Fibroblast of lung (primary cell): ENCODE measurements at regions not wholly inside any gene's neighbourhood (a gene's known extent, or its start where the extent isn't known, plus 50 kb on each side); places are given as distances from the start of the nearest gene placed in this dataset.
A peak's percentile ranks its signal among the peaks of the same experiment; 100 is the strongest.

Experiments used
- DNase-seq, 2 donors: peaks; one replicate each; pipeline versions ENCODE4 v3.0.0 to v3.0.0-alpha.2; 2010; ENCODE audit warnings: low read depth in 2 of 2
- H2AFZ ChIP-seq: 2 replicates; pipeline ENCODE4 v1.5.1; 2012; ENCODE audit warnings: low read length, control low read depth, inconsistent platforms
- H3K27ac ChIP-seq: 2 replicates; pipeline ENCODE4 v1.5.1; 2011; ENCODE audit warnings: low read length, control low read depth; ENCODE audit not compliant: insufficient read depth
- H3K27me3 ChIP-seq: 2 replicates; pipeline ENCODE4 v1.5.1; 2011; ENCODE audit warnings: mild to moderate bottlenecking, low read length; ENCODE audit not compliant: control insufficient read depth, insufficient read depth
- H3K36me3 ChIP-seq: 2 replicates; pipeline ENCODE4 v1.5.1; 2011; ENCODE audit warnings: low read length; ENCODE audit not compliant: control insufficient read depth, insufficient read depth
- H3K4me1 ChIP-seq: 2 replicates; pipeline ENCODE4 v1.5.1; 2011; ENCODE audit warnings: low read length; ENCODE audit not compliant: control insufficient read depth, insufficient read depth; ENCODE audit errors: extremely low read depth
- H3K4me2 ChIP-seq: 2 replicates; pipeline ENCODE4 v1.5.1; 2011; ENCODE audit warnings: low read length, control low read depth; ENCODE audit not compliant: insufficient read depth; ENCODE audit errors: extremely low read depth
- H3K4me3 ChIP-seq, 4 experiments: fragments of 200-600 bp in 1 of 4; sonication (generic) in 1 of 4; replicated peaks in 1 of 4; 2 replicates each; pipeline ENCODE4 v1.5.1; 2011 to 2016; ENCODE audit warnings: low read length in 4 of 4, low read depth in 3 of 4, mild to moderate bottlenecking in 3 of 4, control low read depth in 2 of 4, inconsistent platforms in 1 of 4, mixed read lengths in 1 of 4; ENCODE audit not compliant: insufficient read depth in 1 of 4; ENCODE audit errors: control extremely low read depth in 1 of 4
- H3K79me2 ChIP-seq: 2 replicates; pipeline ENCODE4 v1.5.1; 2012; ENCODE audit warnings: mild to moderate bottlenecking, low read length, inconsistent platforms; ENCODE audit not compliant: control insufficient read depth, insufficient read depth
- H3K9ac ChIP-seq: 2 replicates; pipeline ENCODE4 v1.5.1; 2011; ENCODE audit warnings: mild to moderate bottlenecking, low read length, control low read depth; ENCODE audit not compliant: insufficient read depth
- H3K9me3 ChIP-seq: 2 replicates; pipeline ENCODE4 v1.5.1; 2012; ENCODE audit warnings: low read depth, low read length; ENCODE audit not compliant: control insufficient read depth, insufficient read depth
- H4K20me1 ChIP-seq: 2 replicates; pipeline ENCODE4 v1.5.1; 2011; ENCODE audit warnings: low read length; ENCODE audit not compliant: control insufficient read depth, insufficient read depth; ENCODE audit errors: extremely low read depth
- CTCF ChIP-seq, 2 donors: IDR thresholded peaks in 1 of 2; conservative IDR thresholded peaks in 1 of 2; 1 replicate in 1 of 2; 2 replicates in 1 of 2; pipeline ENCODE4 v1.5.1; 2011 to 2012; ENCODE audit warnings: low read length in 2 of 2, control low read depth in 1 of 2, inconsistent platforms in 1 of 2, low read depth in 1 of 2, mild to moderate bottlenecking in 1 of 2
- EZH2 ChIP-seq: IDR thresholded peaks from 2 replicates; pipeline ENCODE4 v1.5.1; 2012; ENCODE audit warnings: low read length, control low read depth, mild to moderate bottlenecking; ENCODE audit errors: missing control alignments

GRCh38 chr12:14256121-14256520 lies 109.4 kb upstream of the ATF7IP start:
- H3K9ac ChIP-seq, result no peak overlapping the region
- peak overlapping the region; percentile 62 for H2AFZ ChIP-seq
- no peak overlapping the region for H3K4me2 ChIP-seq
- no peaks in the 10 kb centered on the region for H4K20me1 ChIP-seq
- H3K9me3 ChIP-seq, result no peaks in the 10 kb centered on the region
- no peak for TF ChIP-seq CTCF (conservative IDR thresholded peaks at IDR 0.05 in 1 of 2, IDR thresholded peaks at IDR 0.05 in 1 of 2; ENCODE audit: low read depth in 1 of 2, low read length in 2 of 2)
- TF ChIP-seq EZH2, result no peak
- H3K27ac ChIP-seq, result no peak overlapping the region
- H3K4me3 ChIP-seq, result no peak overlapping the region
- H3K4me1 ChIP-seq, result peaks cover 12% of the 10 kb centered on the region
- H3K27me3 ChIP-seq, result no peaks in the 10 kb centered on the region
- no peaks in the 10 kb centered on the region for H3K79me2 ChIP-seq
- peak; percentile 36 to 75 for DNase-seq
- H3K36me3 ChIP-seq, result no peaks in the 10 kb centered on the region

- Histone ChIP-seq H3K4me1 (peaks cover 12% of the 10 kb centered on the region), H3K4me2 (no peak overlapping the region), H3K36me3 (no peaks in the 10 kb centered on the region), H4K20me1 (no peaks in the 10 kb centered on the region), H3K79me2 (no peaks in the 10 kb centered on the region), H3K27me3 (no peaks in the 10 kb centered on the region), H3K9ac (no peak overlapping the region), H2AFZ (peak overlapping the region; percentile 2), H3K27ac (peak overlapping the region; percentile 71), H3K4me3 (no peak overlapping the region), H3K9me3 (no peaks in the 10 kb centered on the region)
- peak; percentile 78 to 93 for DNase-seq
- no peak for TF ChIP-seq EZH2
- TF ChIP-seq CTCF (conservative IDR thresholded peaks at IDR 0.05 in 1 of 2, IDR thresholded peaks at IDR 0.05 in 1 of 2; ENCODE audit: low read depth in 1 of 2, low read length in 2 of 2), result peak; percentile 74 to 90
Measured at GRCh38 chr12:14256555-14257169, 108.8 kb upstream of the ATF7IP start.

GRCh38 chr12:14257303-14257733 lies 108.2 kb upstream of the ATF7IP start:
- Histone ChIP-seq H4K20me1 (no peaks in the 10 kb centered on the region), H3K36me3 (no peaks in the 10 kb centered on the region), H3K27me3 (no peaks in the 10 kb centered on the region), H3K79me2 (no peaks in the 10 kb centered on the region), H3K27ac (peak overlapping the region; percentile 71), H3K9me3 (no peaks in the 10 kb centered on the region), H2AFZ (no peak overlapping the region), H3K4me1 (peaks cover 12% of the 10 kb centered on the region), H3K9ac (no peak overlapping the region), H3K4me3 (no peak overlapping the region), H3K4me2 (peak overlapping the region; percentile 40)
- TF ChIP-seq EZH2 (no peak), CTCF (conservative IDR thresholded peaks at IDR 0.05 in 1 of 2, IDR thresholded peaks at IDR 0.05 in 1 of 2; ENCODE audit: low read depth in 1 of 2, low read length in 2 of 2) (no peak)
- no peak for DNase-seq
